ENCODE measurements at regions not wholly inside any gene's neighbourhood (a gene's known extent, or its start where the extent isn't known, plus 50 kb on each side); places are given as distances from the start of the nearest gene placed in this dataset.

- TF ChIP-seq ATF3 (IDR thresholded peaks at IDR 0.05; ENCODE audit: borderline replicate concordance, extremely low read depth, low read depth, low read length): no peak
Observed at GRCh38 chr7:17086403-17086802, 204.6 kb upstream of the AGR3 start (continued).

GRCh38 chr7:17090751-17091150 lies 207.7 kb upstream of the AHR start:
- no peak for DNase-seq (ENCODE audit: low read depth, low spot score)
- no TSS peak for BruUV-seq (replicated peaks)
- H3K27me3 ChIP-seq (replicated peaks in 1 of 2; ENCODE audit: control insufficient read depth in 2 of 2, insufficient read depth in 2 of 2, low read length in 1 of 2): no peaks in the 10 kb centered on the region
- ChIA-PET RAD21 (ENCODE audit: unreplicated experiment) (no interaction called here), CTCF (no interaction called here), SMC1A (ENCODE audit: uncharacterized antibody, unreplicated experiment) (no interaction called here), POLR2A (no interaction called here)
- H3K4me3 ChIP-seq: no peak overlapping the region
- 61% methylated on average over 2 of the region's 2 CpGs for WGBS (ENCODE audit: insufficient coverage, insufficient replicate concordance, low lambda C conversion rate, missing lambda C conversion rate)
- H3K9ac ChIP-seq (ENCODE audit: control insufficient read depth, insufficient read depth, low read length): no peak overlapping the region
- TF ChIP-seq BHLHE40 (IDR thresholded peaks at IDR 0.05; ENCODE audit: borderline replicate concordance in 1 of 2, low read depth in 2 of 2, low read length in 1 of 2) (no peak), ZSCAN29 (IDR thresholded peaks at IDR 0.05) (no peak), EP300 (IDR thresholded peaks at IDR 0.05; ENCODE audit: borderline replicate concordance in 1 of 2, control insufficient read depth in 1 of 2, low read depth in 2 of 2, low read length in 2 of 2) (no peak), SIN3A (IDR thresholded peaks at IDR 0.05; ENCODE audit: low read depth, low read length) (no peak)
- H3K27ac ChIP-seq (ENCODE audit: control insufficient read depth, insufficient read depth): no peak overlapping the region
- H3K36me3 ChIP-seq (ENCODE audit: control insufficient read depth in 2 of 2, insufficient read depth in 2 of 2, low read length in 1 of 2): no peaks in the 10 kb centered on the region
- intact Hi-C loops (cut with micrococcal nuclease; ENCODE audit: unreplicated experiment) (no loop called here), in situ Hi-C loops (cut with MboI) (no loop called here)
- FAIRE-seq: no peak
- H3K9me3 ChIP-seq (replicated peaks; ENCODE audit: control insufficient read depth, insufficient read depth, low read length): no peaks in the 10 kb centered on the region
- H3K4me2 ChIP-seq (ENCODE audit: control insufficient read depth, insufficient read depth): no peak overlapping the region
- no peaks in the 10 kb centered on the region for H3K79me2 ChIP-seq (ENCODE audit: control insufficient read depth, insufficient read depth, low read length)
- no peak for ATAC-seq
- H2AFZ ChIP-seq (ENCODE audit: control insufficient read depth, low read depth, low read length): no peak overlapping the region
- no peaks in the 10 kb centered on the region for H4K20me1 ChIP-seq (ENCODE audit: control insufficient read depth, insufficient read depth)
- H3K4me1 ChIP-seq (ENCODE audit: control insufficient read depth, insufficient read depth, low read length): no peaks in the 10 kb centered on the region

- no peaks in the 10 kb centered on the region for H3K79me2 ChIP-seq (ENCODE audit: control insufficient read depth, insufficient read depth, low read length)
- no TSS peak for BruUV-seq (replicated peaks)
- no peak overlapping the region for H3K9ac ChIP-seq (ENCODE audit: control insufficient read depth, insufficient read depth, low read length)
- no peak for FAIRE-seq
- WGBS (ENCODE audit: insufficient coverage, insufficient replicate concordance, low lambda C conversion rate, missing lambda C conversion rate): 32% methylated on average over 3 of the region's 3 CpGs
- H3K4me1 ChIP-seq (ENCODE audit: control insufficient read depth, insufficient read depth, low read length): peaks cover 4% of the 10 kb centered on the region
- no peaks in the 10 kb centered on the region for H3K36me3 ChIP-seq (ENCODE audit: control insufficient read depth in 2 of 2, insufficient read depth in 2 of 2, low read length in 1 of 2)
- ChIA-PET RAD21 (ENCODE audit: unreplicated experiment) (no interaction called here), CTCF (no interaction called here), SMC1A (ENCODE audit: uncharacterized antibody, unreplicated experiment) (interaction anchor here (1.4 to 1.5 kb wide), 3 partner anchors 11 to 210 kb away, joined by 3 to 4 read pairs (median 3); no protein-coding TSS in a partner anchor), POLR2A (no interaction called here)
- H3K9me3 ChIP-seq (replicated peaks; ENCODE audit: control insufficient read depth, insufficient read depth, low read length): no peaks in the 10 kb centered on the region
- no peaks in the 10 kb centered on the region for H4K20me1 ChIP-seq (ENCODE audit: control insufficient read depth, insufficient read depth)
- no peak overlapping the region for H3K4me2 ChIP-seq (ENCODE audit: control insufficient read depth, insufficient read depth)
- H3K27ac ChIP-seq (ENCODE audit: control insufficient read depth, insufficient read depth): no peak overlapping the region
- no peak for DNase-seq (ENCODE audit: low read depth, low spot score)
- no peak for ATAC-seq
- H3K4me3 ChIP-seq: no peak overlapping the region
- intact Hi-C loops (cut with micrococcal nuclease; ENCODE audit: unreplicated experiment): no loop called here
- H3K27me3 ChIP-seq (replicated peaks in 1 of 2; ENCODE audit: control insufficient read depth in 2 of 2, insufficient read depth in 2 of 2, low read length in 1 of 2): no peaks in the 10 kb centered on the region
- H2AFZ ChIP-seq (ENCODE audit: control insufficient read depth, low read depth, low read length): no peak overlapping the region
- in situ Hi-C loops (cut with MboI): no loop called here
- no peak for TF ChIP-seq NFYB (IDR thresholded peaks at IDR 0.05; ENCODE audit: insufficient read depth, low read depth, low read length)
- no peak for TF ChIP-seq KDM1A (IDR thresholded peaks at IDR 0.05; ENCODE audit: borderline replicate concordance)
- TF ChIP-seq MXI1 (IDR thresholded peaks at IDR 0.05; ENCODE audit: low read depth, low read length): no peak
- no peak for TF ChIP-seq USF2 (IDR thresholded peaks at IDR 0.05; ENCODE audit: borderline replicate concordance, low read depth, low read length)
- no peak for TF ChIP-seq ZNF24 (IDR thresholded peaks at IDR 0.05)
- TF ChIP-seq E2F8 (IDR thresholded peaks at IDR 0.05; ENCODE audit: low read depth, partially characterized antibody): no peak
- no peak for TF ChIP-seq MYC (IDR thresholded peaks at IDR 0.05; ENCODE audit: insufficient read depth, insufficient read length, insufficient replicate concordance, low read length, severe bottlenecking)
Observed at GRCh38 chr7:17093461-17093860, 205.0 kb upstream of the AHR start.
